HG03064 (cell line): ENCODE measurements at regions not wholly inside any gene's neighbourhood (a gene's known extent, or its start where the extent isn't known, plus 50 kb on each side); places are given as distances from the start of the nearest gene placed in this dataset.
A peak's percentile ranks its signal among the peaks of the same experiment; 100 is the strongest.
"Not testable (repeated sequence)": the region's sequence is repeated elsewhere in the genome, so short reads cannot be mapped to it uniquely, and the experiment has no call there.

Experiments used
- ATAC-seq: cut with Tn5 transposase; IDR thresholded peaks from one replicate; pipeline ENCODE4 v1.9.1; 2021; ENCODE audit warnings: low read depth; ENCODE audit not compliant: unreplicated experiment

- not testable (repeated sequence) for ATAC-seq
Observed at GRCh38 chr5:102154791-102155605, 141.1 kb downstream of the SLCO4C1 start.

- ATAC-seq, result no peak
Observed at GRCh38 chr5:102154291-102154690, 141.8 kb downstream of the SLCO4C1 start.

GRCh38 chr5:102153003-102153759 is 142.9 kb downstream of the SLCO4C1 start:
- ATAC-seq, result peak; percentile 70

GRCh38 chr5:102139029-102139428 is 157.1 kb downstream of the SLCO4C1 start:
- no peak for ATAC-seq

- ATAC-seq, result no peak
Observed at GRCh38 chr5:102138243-102138653, 157.8 kb downstream of the SLCO4C1 start.

- ATAC-seq, result no peak
Observed at GRCh38 chr5:102130890-102131289, 165.2 kb downstream of the SLCO4C1 start.

GRCh38 chr5:102130386-102130785 is 165.7 kb downstream of the SLCO4C1 start:
- ATAC-seq, result no peak

GRCh38 chr5:102119252-102119651 is 176.8 kb downstream of the SLCO4C1 start:
- ATAC-seq, result no peak

GRCh38 chr5:102115736-102116135 is 180.3 kb downstream of the SLCO4C1 start:
- ATAC-seq, result no peak

GRCh38 chr5:102114525-102115069 is 181.5 kb downstream of the SLCO4C1 start:
- ATAC-seq, result no peak

- ATAC-seq, result no peak
Observed at GRCh38 chr5:102107865-102108264, 188.2 kb downstream of the SLCO4C1 start.

GRCh38 chr5:102106599-102106998 is 189.5 kb downstream of the SLCO4C1 start:
- ATAC-seq, result no peak

GRCh38 chr5:102099766-102100331 is 196.2 kb downstream of the SLCO4C1 start:
- ATAC-seq, result no peak

GRCh38 chr5:102099083-102099482 is 197.0 kb downstream of the SLCO4C1 start:
- ATAC-seq, result not testable (repeated sequence)

- not testable (repeated sequence) for ATAC-seq
Observed at GRCh38 chr5:102098606-102099005, 197.5 kb downstream of the SLCO4C1 start.

- no peak for ATAC-seq
Observed at GRCh38 chr5:102090770-102091169, 205.3 kb downstream of the SLCO4C1 start.

GRCh38 chr5:102089883-102090282 is 206.2 kb downstream of the SLCO4C1 start:
- ATAC-seq, result no peak

GRCh38 chr5:102087906-102088305 is 208.2 kb downstream of the SLCO4C1 start:
- ATAC-seq, result no peak

GRCh38 chr5:102080288-102080687 is 215.8 kb downstream of the SLCO4C1 start:
- no peak for ATAC-seq

GRCh38 chr5:102077920-102078319 is 218.2 kb downstream of the SLCO4C1 start:
- ATAC-seq, result no peak

- no peak for ATAC-seq
Observed at GRCh38 chr5:102069974-102070373, 226.1 kb downstream of the SLCO4C1 start.
